ENCODE measurements at regions not wholly inside any gene's neighbourhood (a gene's known extent, or its start where the extent isn't known, plus 50 kb on each side); places are given as distances from the start of the nearest gene placed in this dataset.
"Not testable (repeated sequence)": the region's sequence is repeated elsewhere in the genome, so short reads cannot be mapped to it uniquely, and the experiment has no call there.

GRCh38 chr6:167555836-167556235 lies 230.9 kb downstream of the TTLL2 start:
- Histone ChIP-seq H3K79me2 (ENCODE audit: low read length) (no peaks in the 10 kb centered on the region), H3K4me3 (ENCODE audit: low read length) (no peak overlapping the region), H4K20me1 (ENCODE audit: insufficient read depth, low read depth, low read length) (no peaks in the 10 kb centered on the region), H3K4me2 (ENCODE audit: low read depth, low read length, poor library complexity, severe bottlenecking) (no peak overlapping the region), H3K27ac (ENCODE audit: low read length) (no peak overlapping the region), H3K36me3 (ENCODE audit: insufficient read depth, low read length) (no peaks in the 10 kb centered on the region), H3K4me1 (ENCODE audit: low read length) (no peaks in the 10 kb centered on the region), H3K9me2 (replicated peaks; ENCODE audit: insufficient read depth, low read length) (no peaks in the 10 kb centered on the region), H3K27me3 (ENCODE audit: low read length) (no peaks in the 10 kb centered on the region), H2AFZ (ENCODE audit: low read length) (no peak overlapping the region), H3K9me3 (ENCODE audit: low read length) (no peaks in the 10 kb centered on the region), H3K9ac (ENCODE audit: low read length) (no peak overlapping the region)
- DNase-seq: no peak

GRCh38 chr6:167557675-167558074 lies 232.8 kb downstream of the TTLL2 start:
- no peak overlapping the region for H3K9ac ChIP-seq (ENCODE audit: low read length)
- no peaks in the 10 kb centered on the region for H3K9me3 ChIP-seq (ENCODE audit: low read length)

GRCh38 chr6:167558246-167559177 lies 233.6 kb downstream of the TTLL2 start:
- Histone ChIP-seq H3K9me2 (replicated peaks; ENCODE audit: insufficient read depth, low read length) (no peaks in the 10 kb centered on the region), H3K4me3 (ENCODE audit: low read length) (no peak overlapping the region), H4K20me1 (ENCODE audit: insufficient read depth, low read depth, low read length) (no peaks in the 10 kb centered on the region), H3K36me3 (ENCODE audit: insufficient read depth, low read length) (no peaks in the 10 kb centered on the region), H3K9me3 (ENCODE audit: low read length) (no peaks in the 10 kb centered on the region), H3K4me2 (ENCODE audit: low read depth, low read length, poor library complexity, severe bottlenecking) (no peak overlapping the region), H3K9ac (ENCODE audit: low read length) (no peak overlapping the region), H3K27me3 (ENCODE audit: low read length) (no peaks in the 10 kb centered on the region), H3K4me1 (ENCODE audit: low read length) (no peaks in the 10 kb centered on the region), H3K27ac (ENCODE audit: low read length) (no peak overlapping the region), H2AFZ (ENCODE audit: low read length) (no peak overlapping the region), H3K79me2 (ENCODE audit: low read length) (no peaks in the 10 kb centered on the region)
- DNase-seq: no peak

More at GRCh38 chr6:167557675-167558074, 232.8 kb downstream of the TTLL2 start:
- no peak overlapping the region for H2AFZ ChIP-seq (ENCODE audit: low read length)
- no peaks in the 10 kb centered on the region for H3K36me3 ChIP-seq (ENCODE audit: insufficient read depth, low read length)
- no peaks in the 10 kb centered on the region for H3K9me2 ChIP-seq (replicated peaks; ENCODE audit: insufficient read depth, low read length)
- no peak for DNase-seq
- H3K79me2 ChIP-seq (ENCODE audit: low read length): no peaks in the 10 kb centered on the region
- H4K20me1 ChIP-seq (ENCODE audit: insufficient read depth, low read depth, low read length): no peaks in the 10 kb centered on the region
- H3K4me1 ChIP-seq (ENCODE audit: low read length): no peaks in the 10 kb centered on the region
- no peak overlapping the region for H3K4me2 ChIP-seq (ENCODE audit: low read depth, low read length, poor library complexity, severe bottlenecking)
- no peaks in the 10 kb centered on the region for H3K27me3 ChIP-seq (ENCODE audit: low read length)
- H3K4me3 ChIP-seq (ENCODE audit: low read length): no peak overlapping the region
- no peak overlapping the region for H3K27ac ChIP-seq (ENCODE audit: low read length)

GRCh38 chr6:167559675-167560479 lies 235.0 kb downstream of the TTLL2 start:
- Histone ChIP-seq H3K9me3 (ENCODE audit: low read length) (no peaks in the 10 kb centered on the region), H3K4me3 (ENCODE audit: low read length) (no peak overlapping the region), H3K27ac (ENCODE audit: low read length) (no peak overlapping the region), H3K79me2 (ENCODE audit: low read length) (no peaks in the 10 kb centered on the region), H3K9me2 (replicated peaks; ENCODE audit: insufficient read depth, low read length) (no peaks in the 10 kb centered on the region), H4K20me1 (ENCODE audit: insufficient read depth, low read depth, low read length) (no peaks in the 10 kb centered on the region), H3K27me3 (ENCODE audit: low read length) (no peaks in the 10 kb centered on the region), H3K4me1 (ENCODE audit: low read length) (no peaks in the 10 kb centered on the region), H3K4me2 (ENCODE audit: low read depth, low read length, poor library complexity, severe bottlenecking) (no peak overlapping the region), H2AFZ (ENCODE audit: low read length) (no peak overlapping the region), H3K9ac (ENCODE audit: low read length) (no peak overlapping the region), H3K36me3 (ENCODE audit: insufficient read depth, low read length) (no peaks in the 10 kb centered on the region)
- no peak for DNase-seq

- Histone ChIP-seq H3K36me3 (ENCODE audit: insufficient read depth, low read length) (no peaks in the 10 kb centered on the region), H3K79me2 (ENCODE audit: low read length) (no peaks in the 10 kb centered on the region), H3K9me3 (ENCODE audit: low read length) (no peaks in the 10 kb centered on the region), H3K27me3 (ENCODE audit: low read length) (no peaks in the 10 kb centered on the region), H3K9me2 (replicated peaks; ENCODE audit: insufficient read depth, low read length) (no peaks in the 10 kb centered on the region), H2AFZ (ENCODE audit: low read length) (no peak overlapping the region), H3K4me2 (ENCODE audit: low read depth, low read length, poor library complexity, severe bottlenecking) (no peak overlapping the region), H4K20me1 (ENCODE audit: insufficient read depth, low read depth, low read length) (no peaks in the 10 kb centered on the region), H3K4me3 (ENCODE audit: low read length) (no peak overlapping the region), H3K27ac (ENCODE audit: low read length) (no peak overlapping the region), H3K4me1 (ENCODE audit: low read length) (no peaks in the 10 kb centered on the region), H3K9ac (ENCODE audit: low read length) (no peak overlapping the region)
- DNase-seq: no peak
These were observed 236.0 kb downstream of the TTLL2 start for GRCh38 chr6:167560673-167561569.

- not testable (repeated sequence) for H3K79me2 ChIP-seq (ENCODE audit: low read length); H3K36me3 ChIP-seq (ENCODE audit: insufficient read depth, low read length); H3K9ac ChIP-seq (ENCODE audit: low read length); H4K20me1 ChIP-seq (ENCODE audit: insufficient read depth, low read depth, low read length); H2AFZ ChIP-seq (ENCODE audit: low read length); H3K27ac ChIP-seq (ENCODE audit: low read length); H3K4me3 ChIP-seq (ENCODE audit: low read length); H3K9me2 ChIP-seq (replicated peaks; ENCODE audit: insufficient read depth, low read length); DNase-seq; H3K4me2 ChIP-seq (ENCODE audit: low read depth, low read length, poor library complexity, severe bottlenecking); H3K9me3 ChIP-seq (ENCODE audit: low read length); H3K27me3 ChIP-seq (ENCODE audit: low read length); H3K4me1 ChIP-seq (ENCODE audit: low read length)
These were observed 238.0 kb downstream of the TTLL2 start for GRCh38 chr6:167562862-167563261.

GRCh38 chr6:167564416-167565250 lies 239.7 kb downstream of the TTLL2 start:
- H3K9me3 ChIP-seq (ENCODE audit: low read length): no peaks in the 10 kb centered on the region
- no peak overlapping the region for H2AFZ ChIP-seq (ENCODE audit: low read length)
- no peaks in the 10 kb centered on the region for H3K4me1 ChIP-seq (ENCODE audit: low read length)
- no peaks in the 10 kb centered on the region for H4K20me1 ChIP-seq (ENCODE audit: insufficient read depth, low read depth, low read length)
- H3K9me2 ChIP-seq (replicated peaks; ENCODE audit: insufficient read depth, low read length): no peaks in the 10 kb centered on the region
- no peaks in the 10 kb centered on the region for H3K27me3 ChIP-seq (ENCODE audit: low read length)
- no peaks in the 10 kb centered on the region for H3K36me3 ChIP-seq (ENCODE audit: insufficient read depth, low read length)
- no peak for DNase-seq
- no peak overlapping the region for H3K9ac ChIP-seq (ENCODE audit: low read length)
- no peak overlapping the region for H3K4me3 ChIP-seq (ENCODE audit: low read length)
- no peaks in the 10 kb centered on the region for H3K79me2 ChIP-seq (ENCODE audit: low read length)
- no peak overlapping the region for H3K27ac ChIP-seq (ENCODE audit: low read length)
- H3K4me2 ChIP-seq (ENCODE audit: low read depth, low read length, poor library complexity, severe bottlenecking): no peak overlapping the region

Measured in Karpas-422 (cell line).